ENCODE measurements at regions not wholly inside any gene's neighbourhood (a gene's known extent, or its start where the extent isn't known, plus 50 kb on each side); places are given as distances from the start of the nearest gene placed in this dataset.
"Not testable (repeated sequence)": the region's sequence is repeated elsewhere in the genome, so short reads cannot be mapped to it uniquely, and the experiment has no call there.

DNA sequence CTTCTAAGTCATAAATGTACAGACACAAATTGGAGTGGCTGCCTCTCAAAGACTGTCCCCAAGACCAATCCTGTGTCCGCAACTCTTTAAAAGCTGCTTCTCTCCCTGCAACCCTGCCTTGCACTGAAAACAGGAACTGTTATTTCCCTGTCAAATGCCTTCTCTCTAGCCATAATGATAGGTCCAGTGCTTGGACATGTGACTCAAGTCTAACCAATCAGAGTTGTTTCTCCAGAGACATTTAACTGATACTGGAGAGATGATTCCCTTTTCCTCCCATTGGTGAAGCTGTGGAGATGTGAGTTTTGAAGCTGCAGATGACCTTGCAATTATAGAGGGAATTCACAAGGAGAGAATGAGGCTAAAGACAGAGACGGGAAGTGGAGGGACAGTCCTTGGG lies 253.3 kb upstream of the CDH5 start:
- Mint-ChIP-seq H3K4me3 (no peak overlapping the region), H3K27me3 (ENCODE audit: low read depth) (peaks cover 2% of the 10 kb centered on the region), H3K9me3 (ENCODE audit: insufficient read depth) (no peaks in the 10 kb centered on the region), H3K36me3 (ENCODE audit: low read depth) (no peaks in the 10 kb centered on the region), H3K4me1 (ENCODE audit: low read depth) (no peaks in the 10 kb centered on the region), H3K27ac (no peak overlapping the region)
- ATAC-seq (no peak), DNase-seq (no peak)
- ChIA-PET POLR2A (no interaction called here), CTCF (no interaction called here)

DNA sequence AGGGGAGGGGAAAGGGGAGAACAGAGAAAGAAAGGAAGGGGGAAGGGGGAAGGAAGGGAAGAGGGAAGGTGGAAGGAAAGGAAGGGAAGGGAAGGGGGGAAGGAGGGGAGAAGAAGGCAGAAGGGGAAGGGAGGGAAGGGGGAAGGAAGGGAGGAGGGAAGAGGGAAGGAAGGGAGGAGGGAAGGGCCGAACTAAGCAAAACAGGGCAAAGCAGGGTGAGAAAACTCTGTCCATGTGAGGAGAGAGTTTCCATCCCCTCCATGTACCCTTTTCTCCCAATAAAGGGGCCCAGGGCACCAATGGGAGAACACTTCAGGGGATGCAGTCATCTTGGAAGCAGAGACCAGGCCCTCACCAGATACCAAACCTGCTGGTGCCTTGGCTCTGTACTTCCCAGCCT lies 256.8 kb upstream of the CDH5 start:
- ChIA-PET CTCF (no interaction called here), POLR2A (no interaction called here)
- Mint-ChIP-seq H3K4me1 (ENCODE audit: low read depth) (no peaks in the 10 kb centered on the region), H3K27me3 (ENCODE audit: low read depth) (peaks cover 2% of the 10 kb centered on the region), H3K36me3 (ENCODE audit: low read depth) (no peaks in the 10 kb centered on the region), H3K27ac (no peak overlapping the region), H3K4me3 (no peak overlapping the region), H3K9me3 (ENCODE audit: insufficient read depth) (no peaks in the 10 kb centered on the region)
- no peak for ATAC-seq
- no peak for DNase-seq

GRCh38 chr16:66107661-66108060 lies 258.8 kb upstream of the CDH5 start:
- no peak for DNase-seq
- Mint-ChIP-seq H3K27ac (no peak overlapping the region), H3K4me1 (ENCODE audit: low read depth) (no peaks in the 10 kb centered on the region), H3K27me3 (ENCODE audit: low read depth) (peaks cover 2% of the 10 kb centered on the region), H3K36me3 (ENCODE audit: low read depth) (no peaks in the 10 kb centered on the region), H3K4me3 (no peak overlapping the region), H3K9me3 (ENCODE audit: insufficient read depth) (no peaks in the 10 kb centered on the region)
- no peak for ATAC-seq
- POLR2A ChIA-PET, result no interaction called here
- CTCF ChIA-PET, result no interaction called here

DNA sequence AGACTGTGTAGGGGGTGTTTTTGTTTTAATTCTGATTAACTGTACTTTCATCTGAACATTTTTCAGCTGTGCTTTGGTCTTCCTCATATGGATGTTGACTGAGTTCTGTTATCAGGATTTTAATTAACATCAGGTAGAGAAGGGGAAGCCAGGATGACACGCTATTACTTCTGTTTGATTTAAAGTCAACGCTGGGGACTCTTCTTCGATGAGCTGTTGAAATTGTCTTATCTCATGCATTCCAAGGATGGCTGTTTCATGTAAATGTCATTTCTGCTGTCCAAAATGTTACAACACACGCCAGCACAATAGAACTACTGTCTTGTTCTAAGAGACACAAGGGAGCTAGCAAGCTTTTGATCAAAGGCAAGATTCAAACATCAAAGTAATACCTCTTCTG lies 263.3 kb upstream of the CDH5 start:
- ChIA-PET POLR2A (no interaction called here), CTCF (interaction anchor here (0.9 kb wide), 1 partner anchor 239 kb away, joined by 3 read pairs; no protein-coding TSS in a partner anchor)
- H3K4me1 Mint-ChIP-seq (ENCODE audit: low read depth), result no peaks in the 10 kb centered on the region
- H3K9me3 Mint-ChIP-seq (ENCODE audit: insufficient read depth), result no peaks in the 10 kb centered on the region
- ATAC-seq, result no peak
- H3K27me3 Mint-ChIP-seq (ENCODE audit: low read depth), result no peaks in the 10 kb centered on the region
- no peak for DNase-seq
- H3K27ac Mint-ChIP-seq, result no peak overlapping the region
- H3K36me3 Mint-ChIP-seq (ENCODE audit: low read depth), result no peaks in the 10 kb centered on the region
- no peak overlapping the region for H3K4me3 Mint-ChIP-seq

GRCh38 chr16:66099306-66099705 lies 267.2 kb upstream of the CDH5 start:
- ATAC-seq (no peak), DNase-seq (no peak)
- ChIA-PET CTCF (no interaction called here), POLR2A (no interaction called here)
- Mint-ChIP-seq H3K9me3 (ENCODE audit: insufficient read depth) (no peaks in the 10 kb centered on the region), H3K4me3 (no peak overlapping the region), H3K27ac (no peak overlapping the region), H3K27me3 (ENCODE audit: low read depth) (no peaks in the 10 kb centered on the region), H3K4me1 (ENCODE audit: low read depth) (no peaks in the 10 kb centered on the region), H3K36me3 (ENCODE audit: low read depth) (no peaks in the 10 kb centered on the region)

DNA sequence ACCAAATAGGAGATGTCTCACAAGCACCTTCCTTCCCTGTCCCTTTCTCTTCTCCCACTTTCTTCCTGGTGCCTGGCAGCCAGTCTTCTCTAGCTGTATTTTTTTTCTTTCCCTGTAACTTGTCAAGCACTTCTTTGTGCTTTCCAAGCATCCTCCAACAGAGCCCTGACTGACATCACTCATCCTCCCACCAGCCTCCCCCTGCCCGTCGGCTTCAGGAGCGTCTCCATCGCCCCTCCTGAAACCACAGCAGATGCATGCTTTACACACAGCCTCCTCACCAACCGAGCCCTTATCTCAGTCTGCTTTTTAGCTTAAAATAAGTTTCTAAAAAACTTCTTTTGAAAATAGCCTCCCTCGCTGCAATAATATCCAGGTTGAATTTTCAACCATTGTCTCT lies 268.7 kb upstream of the CDH5 start:
- DNase-seq, result no peak
- no peaks in the 10 kb centered on the region for H3K27me3 Mint-ChIP-seq (ENCODE audit: low read depth)
- ATAC-seq, result no peak
- no peak overlapping the region for H3K4me3 Mint-ChIP-seq
- no peaks in the 10 kb centered on the region for H3K36me3 Mint-ChIP-seq (ENCODE audit: low read depth)
- no peak overlapping the region for H3K27ac Mint-ChIP-seq
- no peaks in the 10 kb centered on the region for H3K4me1 Mint-ChIP-seq (ENCODE audit: low read depth)
- H3K9me3 Mint-ChIP-seq (ENCODE audit: insufficient read depth), result no peaks in the 10 kb centered on the region
- ChIA-PET POLR2A (no interaction called here), CTCF (no interaction called here)

DNA sequence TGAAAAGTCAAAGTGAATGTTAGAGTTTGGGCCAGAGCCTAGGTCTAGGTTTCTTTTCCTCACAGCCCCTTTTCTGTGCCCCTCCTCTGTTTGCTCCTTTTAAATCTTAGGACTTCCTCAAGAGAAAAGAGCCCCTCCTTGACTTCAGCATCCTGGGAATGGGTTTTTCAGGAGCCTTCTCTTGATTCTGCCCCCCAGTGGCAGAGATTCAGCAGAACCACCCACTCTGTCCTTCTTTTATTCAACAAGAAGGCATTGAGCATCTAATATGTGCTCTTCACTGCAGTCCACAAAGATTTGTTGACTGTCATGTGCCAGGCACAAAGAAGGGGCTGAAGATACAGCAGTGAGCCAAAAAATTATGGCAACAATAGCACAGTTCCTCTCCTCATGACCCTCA lies 270.8 kb upstream of the CDH5 start:
- CTCF ChIA-PET, result no interaction called here
- no peak overlapping the region for H3K27ac Mint-ChIP-seq
- no peaks in the 10 kb centered on the region for H3K36me3 Mint-ChIP-seq (ENCODE audit: low read depth)
- ATAC-seq (no peak), DNase-seq (no peak)
- POLR2A ChIA-PET, result no interaction called here
- H3K4me1 Mint-ChIP-seq (ENCODE audit: low read depth), result no peaks in the 10 kb centered on the region
- no peaks in the 10 kb centered on the region for H3K27me3 Mint-ChIP-seq (ENCODE audit: low read depth)
- H3K9me3 Mint-ChIP-seq (ENCODE audit: insufficient read depth), result no peaks in the 10 kb centered on the region
- H3K4me3 Mint-ChIP-seq, result no peak overlapping the region

- no peaks in the 10 kb centered on the region for H3K27me3 Mint-ChIP-seq (ENCODE audit: low read depth)
- H3K9me3 Mint-ChIP-seq (ENCODE audit: insufficient read depth), result no peaks in the 10 kb centered on the region
- no peaks in the 10 kb centered on the region for H3K36me3 Mint-ChIP-seq (ENCODE audit: low read depth)
- no peak overlapping the region for H3K27ac Mint-ChIP-seq
- no peak for DNase-seq
- ATAC-seq, result no peak
- CTCF ChIA-PET, result no interaction called here
- POLR2A ChIA-PET, result no interaction called here
- no peaks in the 10 kb centered on the region for H3K4me1 Mint-ChIP-seq (ENCODE audit: low read depth)
- H3K4me3 Mint-ChIP-seq, result no peak overlapping the region
Measured at GRCh38 chr16:66093191-66093590, 273.3 kb upstream of the CDH5 start.

DNA sequence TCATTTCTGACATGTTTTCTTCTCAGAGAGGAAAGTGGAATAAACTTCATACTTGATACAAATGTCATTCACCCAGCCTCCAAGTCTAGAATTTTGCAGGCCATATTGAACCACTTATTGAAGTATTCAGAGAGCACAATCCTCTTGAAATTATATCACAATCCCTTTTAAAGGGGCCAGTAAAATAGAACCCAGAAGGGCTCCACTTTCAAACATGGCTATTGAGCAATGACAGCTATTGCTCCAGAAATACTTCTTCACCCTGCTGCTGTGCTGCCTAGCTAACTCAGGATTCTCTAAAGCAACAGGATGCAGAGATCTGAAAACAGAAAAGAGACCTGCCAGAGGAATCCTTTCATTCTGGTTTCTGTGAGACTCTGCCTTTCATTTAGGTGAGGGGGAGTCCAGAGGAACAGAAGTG lies 275.0 kb upstream of the CDH5 start:
- H3K36me3 Mint-ChIP-seq (ENCODE audit: low read depth), result no peaks in the 10 kb centered on the region
- H3K4me1 Mint-ChIP-seq (ENCODE audit: low read depth), result no peaks in the 10 kb centered on the region
- ATAC-seq, result no peak
- H3K27ac Mint-ChIP-seq, result no peak overlapping the region
- no peaks in the 10 kb centered on the region for H3K9me3 Mint-ChIP-seq (ENCODE audit: insufficient read depth)
- POLR2A ChIA-PET, result no interaction called here
- no peak overlapping the region for H3K4me3 Mint-ChIP-seq
- no peak for DNase-seq
- H3K27me3 Mint-ChIP-seq (ENCODE audit: low read depth), result no peaks in the 10 kb centered on the region
- CTCF ChIA-PET, result no interaction called here

DNA sequence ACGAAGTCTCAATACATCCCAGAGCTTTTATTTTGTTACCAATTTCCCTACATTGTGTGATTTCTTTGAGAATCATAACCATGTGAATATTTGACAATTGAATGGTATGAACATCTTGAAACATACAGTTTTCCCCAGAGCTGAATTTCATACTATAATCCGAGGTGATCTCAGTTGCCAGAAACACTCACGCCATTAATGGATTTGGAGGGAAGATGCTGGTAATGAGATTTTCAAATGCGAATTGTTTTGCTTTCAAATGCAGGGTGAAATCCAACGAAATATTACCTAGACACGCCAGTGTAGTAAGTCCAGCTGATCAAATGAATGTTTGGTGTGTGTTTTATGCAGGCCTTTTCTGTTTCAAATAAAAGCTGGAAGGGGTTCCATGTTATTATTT lies 277.8 kb upstream of the CDH5 start:
- no peaks in the 10 kb centered on the region for H3K4me1 Mint-ChIP-seq (ENCODE audit: low read depth)
- no peak for DNase-seq
- no peaks in the 10 kb centered on the region for H3K27me3 Mint-ChIP-seq (ENCODE audit: low read depth)

GRCh38 chr16:66087308-66087707 lies 279.2 kb upstream of the CDH5 start:
- ChIA-PET POLR2A (no interaction called here), CTCF (no interaction called here)
- Mint-ChIP-seq H3K36me3 (ENCODE audit: low read depth) (no peaks in the 10 kb centered on the region), H3K27ac (no peak overlapping the region), H3K4me3 (no peak overlapping the region), H3K4me1 (ENCODE audit: low read depth) (no peaks in the 10 kb centered on the region), H3K27me3 (ENCODE audit: low read depth) (no peaks in the 10 kb centered on the region), H3K9me3 (ENCODE audit: insufficient read depth) (no peaks in the 10 kb centered on the region)
- ATAC-seq (no peak), DNase-seq (no peak)

More for the DNA sequence above, 277.8 kb upstream of the CDH5 start:
- H3K27ac Mint-ChIP-seq, result no peak overlapping the region
- CTCF ChIA-PET, result no interaction called here
- no peak overlapping the region for H3K4me3 Mint-ChIP-seq
- H3K36me3 Mint-ChIP-seq (ENCODE audit: low read depth), result no peaks in the 10 kb centered on the region
- no peaks in the 10 kb centered on the region for H3K9me3 Mint-ChIP-seq (ENCODE audit: insufficient read depth)
- POLR2A ChIA-PET, result no interaction called here
- no peak for ATAC-seq

DNA sequence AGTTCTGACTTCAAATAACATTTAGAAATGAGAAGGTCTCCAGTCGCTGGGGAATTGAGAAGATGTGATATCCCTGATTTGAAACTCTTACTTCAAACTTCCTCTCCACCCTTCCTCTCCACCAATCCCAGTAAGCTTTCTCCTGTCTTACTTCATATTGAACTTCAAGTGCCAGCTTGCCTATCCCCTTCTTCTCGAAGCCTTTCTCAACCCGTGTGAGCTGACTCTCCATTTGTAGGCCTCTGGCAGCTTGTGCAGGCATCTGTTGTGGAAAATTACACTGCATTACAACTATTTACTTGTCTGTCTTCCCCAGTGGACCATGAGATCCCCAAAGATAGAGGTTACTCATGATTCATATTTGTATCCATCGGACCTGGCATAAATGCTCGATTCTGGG lies 280.8 kb upstream of the CDH5 start:
- ATAC-seq, result no peak
- H3K36me3 Mint-ChIP-seq (ENCODE audit: low read depth), result no peaks in the 10 kb centered on the region
- no peak overlapping the region for H3K4me3 Mint-ChIP-seq
- DNase-seq, result no peak
- no peaks in the 10 kb centered on the region for H3K27me3 Mint-ChIP-seq (ENCODE audit: low read depth)
- POLR2A ChIA-PET, result no interaction called here
- H3K9me3 Mint-ChIP-seq (ENCODE audit: insufficient read depth), result no peaks in the 10 kb centered on the region
- CTCF ChIA-PET, result no interaction called here
- H3K4me1 Mint-ChIP-seq (ENCODE audit: low read depth), result no peaks in the 10 kb centered on the region
- no peak overlapping the region for H3K27ac Mint-ChIP-seq

DNA sequence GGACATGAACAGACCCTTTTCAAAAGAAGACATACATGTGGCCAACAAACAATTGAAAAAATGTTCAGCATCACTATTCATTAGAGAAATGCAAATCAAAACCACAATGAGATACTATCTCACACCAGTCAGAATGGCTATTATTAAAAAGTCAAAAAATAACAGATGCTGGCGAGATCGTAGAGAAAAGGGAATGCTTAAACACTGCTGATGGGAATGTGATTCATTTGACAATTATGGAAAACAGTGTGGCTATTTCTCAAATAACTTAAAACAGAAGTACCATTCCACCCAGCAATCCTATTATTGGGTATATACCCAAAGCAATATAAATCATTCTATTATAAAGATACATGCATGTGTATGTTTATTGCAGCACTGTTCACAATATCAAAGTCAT lies 281.8 kb upstream of the CDH5 start:
- H3K4me3 Mint-ChIP-seq; CTCF ChIA-PET; H3K27ac Mint-ChIP-seq; H3K9me3 Mint-ChIP-seq (ENCODE audit: insufficient read depth); POLR2A ChIA-PET; ATAC-seq; H3K36me3 Mint-ChIP-seq (ENCODE audit: low read depth); H3K4me1 Mint-ChIP-seq (ENCODE audit: low read depth); H3K27me3 Mint-ChIP-seq (ENCODE audit: low read depth); DNase-seq: not testable (repeated sequence)

- H3K9me3 Mint-ChIP-seq (ENCODE audit: insufficient read depth), result no peaks in the 10 kb centered on the region
- no peaks in the 10 kb centered on the region for H3K36me3 Mint-ChIP-seq (ENCODE audit: low read depth)
- H3K27ac Mint-ChIP-seq, result no peak overlapping the region
- ChIA-PET POLR2A (no interaction called here), CTCF (no interaction called here)
- DNase-seq (no peak), ATAC-seq (no peak)
- no peak overlapping the region for H3K4me3 Mint-ChIP-seq
- H3K4me1 Mint-ChIP-seq (ENCODE audit: low read depth), result no peaks in the 10 kb centered on the region
- no peaks in the 10 kb centered on the region for H3K27me3 Mint-ChIP-seq (ENCODE audit: low read depth)
Measured at GRCh38 chr16:66084306-66084705, 282.2 kb upstream of the CDH5 start.

Measured in activated CD8-positive, alpha-beta T cell treated with anti-CD3 and anti-CD28 coated beads, Interleukin-2, amount 10 ng/mL, durations not matched to agents 7 days and 5 days (primary cell).